Esophagus squamous epithelium (tissue), 5 donors: ENCODE measurements at regions not wholly inside any gene's neighbourhood (a gene's known extent, or its start where the extent isn't known, plus 50 kb on each side); places are given as distances from the start of the nearest gene placed in this dataset.

Experiments used
- DNase-seq: peaks from one replicate; lab custom pipeline; 2025; lab: John Stamatoyannopoulos, UW
- H3K27ac ChIP-seq, 4 donors: fragments of 200-600 bp; sonication (generic); one replicate each; pipeline ENCODE4 v1.5.1; 2016 to 2019; ENCODE audit warnings: mild to moderate bottlenecking in 1 of 4
- H3K27me3 ChIP-seq, 4 donors: fragments of 200-600 bp; sonication (generic); 1 replicate in 3 of 4; 2 replicates in 1 of 4; pipeline versions ENCODE4 v1.5.1 to v1.6.0; 2017 to 2021; ENCODE audit warnings: antibody characterized with exemption in 1 of 4
- H3K36me3 ChIP-seq, 3 donors: fragments of 200-600 bp; sonication (generic); one replicate each; pipeline ENCODE4 v1.5.1; 2016 to 2019
- H3K4me1 ChIP-seq, 3 donors: fragments of 200-600 bp; sonication (generic); one replicate each; pipeline ENCODE4 v1.5.1; 2017 to 2019
- H3K4me3 ChIP-seq, 4 donors: fragments of 200-600 bp; sonication (generic); 1 replicate in 3 of 4; 2 replicates in 1 of 4; pipeline ENCODE4 v1.5.1; 2016 to 2019; ENCODE audit warnings: mild to moderate bottlenecking in 2 of 4, moderate library complexity in 1 of 4
- H3K9me3 ChIP-seq, 3 donors: fragments of 200-600 bp; sonication (generic); one replicate each; pipeline ENCODE4 v1.5.1; 2016 to 2019
- CTCF ChIP-seq, 6 experiments: fragments of 450-650 bp in 4 of 6; fragments of 200-600 bp in 2 of 6; sonication (generic) in 2 of 6; IDR thresholded peaks; one replicate each; pipeline ENCODE4 v1.5.1; 2016 to 2019; ENCODE audit warnings: antibody characterized with exemption in 6 of 6, mild to moderate bottlenecking in 4 of 6, moderate library complexity in 4 of 6
- POLR2A ChIP-seq, 4 donors: fragments of 450-650 bp; IDR thresholded peaks; one replicate each; pipeline ENCODE4 v1.6.1; 2017; ENCODE audit warnings: antibody characterized with exemption in 4 of 4, mild to moderate bottlenecking in 4 of 4, moderate library complexity in 3 of 4
- WGBS, 2 donors: methylation state at CpG; one replicate each; pipeline ENCODE4 v1.1.5; 2018; 5-methylcytosine and 5-hydroxymethylcytosine counted together
- intact Hi-C: fragments of 100-400 bp; cut with DNase I; formaldehyde crosslinking; loops from one replicate; pipeline ENCODE4 v1.15.0; 2022
- donor health status: DM: yes; HTN: yes; CAD: no.

- no peaks in the 10 kb centered on the region for H3K4me1 ChIP-seq
- WGBS, 2 donors, result 43% methylated on average over 1 of the region's 1 CpG; no CpG with 5 or more reads in 1 of the 2 donors
- intact Hi-C loops, result no loop called here
- H3K36me3 ChIP-seq, result no peaks in the 10 kb centered on the region
- no peak overlapping the region for H3K4me3 ChIP-seq
- H3K27ac ChIP-seq, result no peak overlapping the region
- TF ChIP-seq CTCF (IDR thresholded peaks at IDR 0.05) (no peak), POLR2A (IDR thresholded peaks at IDR 0.05) (no peak)
- DNase-seq, result no peak
- no peaks in the 10 kb centered on the region for H3K27me3 ChIP-seq
- no peaks in the 10 kb centered on the region for H3K9me3 ChIP-seq
Observed at GRCh38 chr3:110708156-110708555, 363.5 kb upstream of the NECTIN3 start.

- Histone ChIP-seq H3K4me3 (no peak overlapping the region), H3K27ac (no peak overlapping the region), H3K27me3 (no peaks in the 10 kb centered on the region), H3K9me3 (no peaks in the 10 kb centered on the region), H3K36me3 (no peaks in the 10 kb centered on the region), H3K4me1 (no peaks in the 10 kb centered on the region)
- intact Hi-C loops, result no loop called here
- DNase-seq, result no peak
- WGBS, 2 donors, result 78 to 80% methylated on average over 5 to 6 of the region's 7 CpGs
- TF ChIP-seq CTCF (IDR thresholded peaks at IDR 0.05) (no peak), POLR2A (IDR thresholded peaks at IDR 0.05) (no peak)
Observed at GRCh38 chr3:110710156-110710555, 361.5 kb upstream of the NECTIN3 start.

GRCh38 chr3:110710603-110711002 is 361.0 kb upstream of the NECTIN3 start:
- Histone ChIP-seq H3K36me3 (no peaks in the 10 kb centered on the region), H3K9me3 (no peaks in the 10 kb centered on the region), H3K4me3 (no peak overlapping the region), H3K27ac (no peak overlapping the region), H3K27me3 (no peaks in the 10 kb centered on the region), H3K4me1 (no peaks in the 10 kb centered on the region)
- TF ChIP-seq CTCF (IDR thresholded peaks at IDR 0.05), result no peak
- TF ChIP-seq POLR2A (IDR thresholded peaks at IDR 0.05), result no peak
- DNase-seq, result no peak
- WGBS, 2 donors, result 67 to 93% methylated on average over 1 of the region's 1 CpG
- intact Hi-C loops, result no loop called here

GRCh38 chr3:110711130-110711832 is 360.3 kb upstream of the NECTIN3 start:
- 40 to 80% methylated on average over 1 of the region's 1 CpG for WGBS, 2 donors
- no peaks in the 10 kb centered on the region for H3K9me3 ChIP-seq
- no peak overlapping the region for H3K27ac ChIP-seq
- H3K27me3 ChIP-seq, result no peaks in the 10 kb centered on the region
- H3K4me1 ChIP-seq, result no peaks in the 10 kb centered on the region
- no peak overlapping the region for H3K4me3 ChIP-seq
- H3K36me3 ChIP-seq, result no peaks in the 10 kb centered on the region
- DNase-seq, result no peak
- intact Hi-C loops, result no loop called here
- no peak for TF ChIP-seq CTCF (IDR thresholded peaks at IDR 0.05)
- no peak for TF ChIP-seq POLR2A (IDR thresholded peaks at IDR 0.05)

- WGBS, 2 donors, result 49 to 65% methylated on average over 2 of the region's 2 CpGs
Observed at GRCh38 chr3:110711851-110712516, 359.6 kb upstream of the NECTIN3 start.

More at GRCh38 chr3:110711851-110712516, 359.6 kb upstream of the NECTIN3 start:
- intact Hi-C loops, result no loop called here
- H3K4me3 ChIP-seq, result no peak overlapping the region
- H3K27ac ChIP-seq, result no peak overlapping the region
- no peaks in the 10 kb centered on the region for H3K4me1 ChIP-seq
- no peaks in the 10 kb centered on the region for H3K36me3 ChIP-seq
- H3K9me3 ChIP-seq, result no peaks in the 10 kb centered on the region
- no peaks in the 10 kb centered on the region for H3K27me3 ChIP-seq
- TF ChIP-seq POLR2A (IDR thresholded peaks at IDR 0.05) (no peak), CTCF (IDR thresholded peaks at IDR 0.05) (no peak)
- DNase-seq, result no peak
